Stimulated activated CD8-positive, alpha-beta memory T cell treated with anti-CD3 and anti-CD28 coated beads, Interleukin-2, amount 100 ng/mL, for 48 hours (primary cell): ENCODE measurements at regions not wholly inside any gene's neighbourhood (a gene's known extent, or its start where the extent isn't known, plus 50 kb on each side); places are given as distances from the start of the nearest gene placed in this dataset.

Experiments used
- DNase-seq, 2 donors: peaks; one replicate each; pipeline ENCODE4 v3.0.0-alpha.2; 2020; ENCODE audit warnings: low read depth in 2 of 2

- DNase-seq, result no peak
Measured at GRCh38 chr13:61700620-61701019, 285.0 kb upstream of the PCDH20 start.

GRCh38 chr13:61700181-61700580 is 284.5 kb upstream of the PCDH20 start:
- DNase-seq, result no peak

- DNase-seq, result no peak
Measured at GRCh38 chr13:61696676-61697075, 281.0 kb upstream of the PCDH20 start.

DNA sequence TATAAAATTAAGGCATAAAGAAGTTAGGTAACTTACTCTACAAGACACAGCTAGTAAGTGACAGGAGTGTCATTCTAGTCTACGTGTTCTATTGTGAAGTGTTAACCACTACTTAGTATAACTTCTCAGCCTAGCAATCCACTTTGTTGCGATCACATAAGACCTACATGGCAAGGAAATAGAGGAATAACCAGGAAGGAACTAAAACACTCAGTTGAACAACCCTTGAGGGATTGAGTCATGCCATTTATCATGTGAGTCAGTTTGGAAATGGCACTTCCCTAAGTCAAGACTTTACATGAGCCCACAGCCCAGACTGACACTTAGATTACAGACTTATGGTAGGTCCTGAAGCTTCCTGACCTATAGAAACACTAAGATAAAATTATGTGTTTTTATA is 279.5 kb upstream of the PCDH20 start:
- DNase-seq, result no peak

GRCh38 chr13:61692691-61693090 is 277.0 kb upstream of the PCDH20 start:
- DNase-seq, result no peak

DNA sequence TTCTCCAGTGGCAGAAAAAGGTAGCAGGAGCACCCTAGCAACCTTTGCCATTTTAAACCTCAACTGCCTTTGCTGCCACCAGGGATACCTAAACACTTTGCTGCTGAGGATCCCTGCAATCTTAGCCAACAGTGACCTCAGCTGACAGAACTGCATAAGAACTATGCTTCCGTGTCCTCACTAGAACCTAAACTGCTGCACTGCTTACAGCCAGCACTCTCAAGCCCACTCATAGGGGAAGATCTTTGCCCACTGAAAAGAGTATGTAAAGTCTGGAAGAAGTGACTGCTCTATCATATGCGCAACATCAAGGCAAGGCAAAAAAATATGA is 270.0 kb upstream of the PCDH20 start:
- DNase-seq, result no peak

DNA sequence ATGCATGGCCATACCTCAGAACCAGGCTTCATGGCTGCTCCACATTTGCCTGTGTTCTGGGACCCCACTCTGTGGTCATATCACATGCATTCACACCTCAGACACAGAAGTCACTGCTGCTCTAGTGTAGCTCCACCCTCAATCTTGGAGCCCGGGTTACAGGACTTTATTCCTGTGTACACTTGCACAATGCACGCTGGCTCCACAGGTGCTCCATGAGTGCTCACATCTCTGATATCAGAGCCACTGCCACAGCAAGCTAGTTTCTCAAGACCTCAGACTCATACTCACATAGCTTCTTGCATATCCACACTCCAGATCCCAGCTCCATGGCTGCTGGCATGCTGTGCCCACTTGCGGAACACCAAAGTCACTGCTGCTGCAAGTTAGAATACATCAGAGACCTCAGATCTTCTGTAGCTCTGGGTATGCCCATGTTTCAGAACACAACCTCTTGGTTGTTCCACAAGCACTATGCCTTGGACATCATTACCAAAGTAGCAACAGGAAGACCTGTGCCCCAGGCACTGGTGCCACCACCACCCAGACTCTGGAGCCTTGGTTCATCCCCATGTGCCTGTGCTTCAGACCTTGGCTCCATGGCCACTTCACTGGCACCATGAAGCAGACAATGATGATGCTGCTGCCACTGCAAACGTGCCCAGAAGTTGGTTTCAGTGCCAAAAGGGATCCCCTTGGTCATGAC is 269.5 kb upstream of the PCDH20 start:
- DNase-seq, result no peak

- no peak for DNase-seq
Measured at GRCh38 chr13:61672756-61673155, 257.1 kb upstream of the PCDH20 start.

DNA sequence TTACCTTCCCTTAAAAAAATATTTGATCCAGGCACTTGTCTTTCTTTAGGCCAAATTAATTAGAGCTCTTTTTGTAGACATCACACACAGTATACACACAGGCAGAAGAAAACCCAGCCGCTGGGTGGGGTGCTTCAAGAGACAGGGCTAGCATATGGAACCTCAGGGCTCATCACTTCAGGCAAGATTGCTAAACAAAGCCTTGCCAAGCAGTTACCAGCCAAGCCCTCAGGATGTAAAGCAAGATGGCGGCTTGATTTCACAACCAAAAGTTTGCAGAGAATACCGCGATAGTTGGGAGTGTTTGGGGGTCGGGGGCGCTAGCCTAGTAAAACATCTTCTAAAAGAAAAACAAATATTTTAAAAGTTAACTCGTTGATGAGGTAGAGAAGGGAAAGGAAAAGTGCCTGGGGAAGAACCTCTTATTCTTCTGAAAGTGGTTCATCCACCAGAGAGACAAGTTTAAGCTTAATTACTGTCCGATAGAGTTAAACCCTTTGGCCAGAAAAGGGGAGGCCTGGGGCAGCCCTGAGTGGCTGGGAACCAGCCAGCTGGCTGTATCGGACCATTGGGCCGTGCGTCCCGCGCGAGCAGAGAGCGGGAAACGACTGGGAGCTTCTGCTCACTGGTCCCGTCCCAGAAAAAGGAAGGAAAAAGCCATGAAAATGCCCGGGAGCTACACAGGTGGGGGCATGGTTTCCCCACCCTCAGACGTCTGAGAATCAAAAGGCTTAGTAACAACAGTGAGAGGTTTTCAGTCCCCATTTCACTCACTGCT is 254.9 kb upstream of the PCDH20 start:
- DNase-seq, result no peak

DNA sequence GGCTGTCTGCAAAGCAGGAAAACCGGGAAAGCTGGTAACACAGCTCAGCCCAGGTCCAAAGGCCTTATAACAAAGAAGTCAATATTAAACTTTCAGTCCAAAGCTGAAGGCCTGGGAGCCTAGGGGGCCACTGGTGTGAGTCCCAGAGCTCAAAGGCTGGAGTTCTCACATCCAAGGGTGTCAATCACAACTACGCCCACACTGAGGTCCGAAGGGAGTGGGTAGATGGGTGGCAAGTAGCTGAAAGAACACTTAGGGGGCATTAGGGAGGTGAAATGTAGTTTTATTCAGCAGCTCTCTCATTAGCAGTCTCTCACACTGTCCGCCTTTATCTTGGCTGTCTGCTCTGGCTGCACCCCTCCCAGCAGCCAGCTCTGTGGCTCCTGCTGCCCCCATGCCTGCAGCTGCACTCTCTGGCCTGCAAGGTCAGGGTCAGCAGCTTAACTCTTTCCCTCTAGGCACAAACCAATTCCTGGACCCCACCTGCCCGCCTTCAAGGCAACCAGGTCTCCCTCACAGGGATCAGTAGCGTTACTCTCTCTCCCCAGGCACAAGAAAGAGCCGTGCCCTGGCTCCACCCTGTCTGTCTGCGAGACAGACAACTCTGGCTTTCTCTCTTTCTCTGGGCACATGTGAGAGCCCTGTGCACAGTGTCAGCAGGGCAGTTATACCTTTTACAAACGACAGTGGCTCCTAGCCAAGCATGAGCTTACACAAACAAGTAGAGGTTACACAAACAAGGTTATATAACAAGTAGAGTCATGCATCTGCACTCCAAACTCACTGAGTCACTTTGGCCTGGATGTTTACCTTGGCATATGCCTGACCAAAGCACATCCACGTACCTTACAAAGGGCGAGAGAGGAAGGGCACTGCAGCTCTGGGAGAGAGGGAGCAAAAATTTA is 249.4 kb upstream of the PCDH20 start:
- DNase-seq, result no peak

DNA sequence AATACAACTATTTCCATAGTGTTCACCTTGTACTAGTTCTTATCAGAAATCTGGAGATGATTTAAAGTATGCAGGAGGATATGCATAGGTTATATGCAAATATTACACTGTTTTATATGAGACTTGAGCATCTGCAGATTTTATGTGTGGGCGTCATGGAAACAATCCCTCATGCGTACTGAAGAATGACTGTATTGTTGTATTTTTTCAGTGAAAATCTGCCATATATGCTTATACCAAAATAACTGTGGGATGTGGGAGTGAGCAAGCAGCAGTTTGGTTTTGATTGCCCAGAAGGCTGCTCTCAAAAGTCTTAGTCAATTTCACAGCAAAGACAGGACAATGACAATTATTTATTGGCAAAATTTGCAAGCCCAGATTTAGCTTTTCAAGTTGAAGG is 238.8 kb upstream of the PCDH20 start:
- DNase-seq, result no peak

DNA sequence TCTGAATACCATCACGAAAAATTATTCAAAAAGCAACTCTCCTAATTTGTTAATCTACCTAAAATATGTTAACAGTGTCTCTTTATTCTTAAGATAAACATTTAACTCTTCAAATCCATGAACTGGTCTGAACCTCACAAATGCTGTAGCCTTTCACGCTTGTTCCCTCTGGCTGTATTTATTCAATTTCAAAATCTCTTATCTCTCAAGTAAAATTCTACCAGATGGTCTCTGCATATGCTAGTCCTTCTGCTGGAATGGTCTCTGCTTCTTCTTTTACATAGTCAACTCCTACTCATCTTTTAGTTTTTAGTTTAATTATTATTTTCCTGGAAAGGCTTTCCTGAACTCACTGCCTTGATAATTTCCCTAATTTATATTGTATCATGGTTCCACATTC is 232.9 kb upstream of the PCDH20 start:
- no peak for DNase-seq

GRCh38 chr13:61612192-61612591 is 196.5 kb upstream of the PCDH20 start:
- DNase-seq, result no peak

GRCh38 chr13:61608138-61608537 is 192.5 kb upstream of the PCDH20 start:
- no peak for DNase-seq

DNA sequence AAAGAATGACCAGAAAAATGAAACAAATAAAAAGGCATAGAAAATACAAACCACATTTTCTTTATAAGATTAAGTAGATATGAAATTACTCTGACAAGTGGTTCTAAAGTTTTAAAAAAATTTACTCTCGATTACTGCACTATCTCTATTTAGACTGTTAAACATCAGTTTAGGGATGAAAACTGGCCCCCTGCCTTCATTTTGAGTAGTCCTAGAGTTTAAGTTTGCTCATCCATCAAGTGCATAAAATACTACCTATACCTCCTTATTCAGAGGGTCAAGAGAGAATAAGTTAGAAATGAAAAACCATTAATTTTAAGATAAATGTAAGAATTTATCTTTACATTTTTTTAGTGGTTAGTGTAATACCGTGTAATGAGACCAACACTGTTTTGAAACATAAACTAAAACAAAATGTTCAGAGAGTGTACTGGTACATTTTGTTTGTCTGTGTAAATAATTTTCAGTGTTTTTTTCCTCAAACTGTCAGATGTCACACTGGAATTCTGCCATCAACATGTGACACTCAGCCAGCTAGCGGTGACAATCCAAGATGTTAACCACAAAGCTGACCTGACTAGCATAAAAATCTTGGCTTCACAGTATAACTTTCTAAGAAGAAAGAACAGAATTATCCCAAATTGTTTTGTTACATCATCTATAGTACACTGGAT is 184.8 kb upstream of the PCDH20 start:
- no peak for DNase-seq

- no peak for DNase-seq
Measured at GRCh38 chr13:61592489-61592888, 176.8 kb upstream of the PCDH20 start.

- DNase-seq, result no peak
Measured at GRCh38 chr13:61575973-61576372, 160.3 kb upstream of the PCDH20 start.

DNA sequence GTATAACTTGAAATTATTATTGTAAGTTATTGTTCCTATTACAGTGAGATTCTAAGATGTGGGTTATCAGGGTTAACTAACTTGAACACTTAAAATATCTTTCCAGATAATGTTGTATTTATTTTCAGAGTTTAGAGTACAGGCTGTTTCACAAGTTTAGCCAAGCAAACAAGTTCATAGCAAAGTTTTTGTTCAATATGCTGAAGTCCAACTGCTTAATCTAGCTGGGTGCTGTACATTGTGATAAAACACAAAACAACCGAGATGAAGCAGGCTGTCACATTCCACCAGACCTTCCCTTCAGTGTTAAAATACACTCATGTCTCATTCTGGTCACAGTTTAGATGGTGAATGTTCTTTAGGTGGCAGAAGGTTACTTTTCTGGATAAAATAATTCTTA is 148.0 kb upstream of the PCDH20 start:
- no peak for DNase-seq

DNA sequence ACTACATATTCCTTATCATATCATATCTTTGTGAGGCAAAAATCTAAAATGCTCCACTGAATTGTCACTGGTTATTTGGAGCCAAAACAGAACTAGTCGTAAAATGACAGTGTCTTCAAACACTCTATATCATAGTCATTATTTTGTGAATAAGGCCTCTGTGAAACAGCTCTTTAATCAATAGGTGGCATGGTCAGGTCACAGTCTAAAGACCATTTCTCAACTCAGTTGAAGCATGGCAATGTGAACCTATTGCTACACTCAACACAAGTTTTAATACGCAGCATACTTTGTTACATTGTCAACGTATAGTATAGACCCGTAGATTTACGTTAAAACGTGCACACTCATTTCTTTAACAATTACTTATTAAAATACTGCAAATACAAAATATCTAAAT is 131.3 kb upstream of the PCDH20 start:
- DNase-seq, result no peak

DNA sequence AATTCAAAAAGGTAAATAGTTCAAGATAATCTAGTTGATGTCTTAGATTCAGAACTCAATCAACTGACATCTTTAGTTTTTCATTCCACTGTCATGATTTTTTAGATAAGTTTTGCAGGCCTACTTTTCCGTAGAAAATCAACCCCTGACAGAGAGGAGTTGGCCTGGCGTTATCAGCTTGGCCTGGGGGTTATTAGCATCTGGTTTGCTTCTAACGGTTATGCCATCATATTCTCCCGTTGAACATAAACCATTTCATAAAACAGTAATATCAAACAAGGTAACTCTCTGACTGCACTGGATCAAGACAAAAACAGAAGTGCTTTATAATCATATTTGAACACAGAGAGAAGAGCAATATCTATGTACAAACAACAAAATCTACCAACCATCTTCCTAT is 130.8 kb upstream of the PCDH20 start:
- DNase-seq, result no peak

- DNase-seq, result no peak
Measured at GRCh38 chr13:61536433-61536832, 120.8 kb upstream of the PCDH20 start.
